C4-2B (cell line): ENCODE measurements at regions not wholly inside any gene's neighbourhood (a gene's known extent, or its start where the extent isn't known, plus 50 kb on each side); places are given as distances from the start of the nearest gene placed in this dataset.

Source experiments
- H3K27ac ChIP-seq: fragments of 450-650 bp; 2 replicates; pipeline ENCODE4 v1.5.1; 2017
- ZFX ChIP-seq: fragments of 450-650 bp; IDR thresholded peaks from 2 replicates; pipeline ENCODE4 v1.6.1; 2017
- TF ChIP-seq, protein P1 (sequence below): fragments of 450-650 bp; conservative IDR thresholded peaks from 2 replicates; pipeline ENCODE4 v1.5.1; 2017; ENCODE audit warnings: mild to moderate bottlenecking

DNA sequence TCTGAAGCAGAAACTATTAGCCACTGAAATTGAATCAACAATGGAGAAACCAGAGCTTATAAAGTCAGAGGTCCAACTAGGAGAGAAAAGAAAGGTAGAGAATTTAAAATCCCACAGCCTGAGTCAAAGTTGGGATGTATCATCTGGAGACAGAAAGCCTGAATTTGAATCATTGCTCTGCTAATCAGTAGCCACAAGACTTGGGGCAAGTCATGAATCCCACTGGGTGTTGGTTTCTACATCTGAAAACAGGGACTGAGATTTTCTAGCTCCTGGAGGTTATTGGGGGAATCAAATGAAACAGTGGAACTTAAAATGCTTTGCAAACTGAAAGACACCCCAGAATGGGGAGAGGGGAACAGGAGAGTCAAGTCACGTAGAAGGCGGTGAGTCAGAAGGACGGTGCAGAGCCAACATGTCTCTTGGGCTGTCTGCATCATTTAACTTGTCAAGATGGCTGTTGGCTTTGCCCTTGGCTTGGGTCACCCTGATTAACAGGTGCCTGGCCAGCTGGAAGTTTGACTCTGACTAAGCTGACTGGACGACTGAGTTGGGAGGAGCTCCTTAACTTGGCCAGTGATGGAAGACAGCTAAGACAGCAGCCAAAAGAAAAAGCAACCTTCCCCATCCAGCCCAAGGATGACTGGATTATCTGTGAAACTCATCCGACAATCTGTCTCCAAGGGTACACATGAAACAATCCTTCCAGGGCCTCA, 60.6 kb upstream of the ADRA1B start:
- H3K27ac ChIP-seq: no peak overlapping the region
- TF ChIP-seq, protein P1, sequence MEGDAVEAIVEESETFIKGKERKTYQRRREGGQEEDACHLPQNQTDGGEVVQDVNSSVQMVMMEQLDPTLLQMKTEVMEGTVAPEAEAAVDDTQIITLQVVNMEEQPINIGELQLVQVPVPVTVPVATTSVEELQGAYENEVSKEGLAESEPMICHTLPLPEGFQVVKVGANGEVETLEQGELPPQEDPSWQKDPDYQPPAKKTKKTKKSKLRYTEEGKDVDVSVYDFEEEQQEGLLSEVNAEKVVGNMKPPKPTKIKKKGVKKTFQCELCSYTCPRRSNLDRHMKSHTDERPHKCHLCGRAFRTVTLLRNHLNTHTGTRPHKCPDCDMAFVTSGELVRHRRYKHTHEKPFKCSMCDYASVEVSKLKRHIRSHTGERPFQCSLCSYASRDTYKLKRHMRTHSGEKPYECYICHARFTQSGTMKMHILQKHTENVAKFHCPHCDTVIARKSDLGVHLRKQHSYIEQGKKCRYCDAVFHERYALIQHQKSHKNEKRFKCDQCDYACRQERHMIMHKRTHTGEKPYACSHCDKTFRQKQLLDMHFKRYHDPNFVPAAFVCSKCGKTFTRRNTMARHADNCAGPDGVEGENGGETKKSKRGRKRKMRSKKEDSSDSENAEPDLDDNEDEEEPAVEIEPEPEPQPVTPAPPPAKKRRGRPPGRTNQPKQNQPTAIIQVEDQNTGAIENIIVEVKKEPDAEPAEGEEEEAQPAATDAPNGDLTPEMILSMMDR: no peak

DNA sequence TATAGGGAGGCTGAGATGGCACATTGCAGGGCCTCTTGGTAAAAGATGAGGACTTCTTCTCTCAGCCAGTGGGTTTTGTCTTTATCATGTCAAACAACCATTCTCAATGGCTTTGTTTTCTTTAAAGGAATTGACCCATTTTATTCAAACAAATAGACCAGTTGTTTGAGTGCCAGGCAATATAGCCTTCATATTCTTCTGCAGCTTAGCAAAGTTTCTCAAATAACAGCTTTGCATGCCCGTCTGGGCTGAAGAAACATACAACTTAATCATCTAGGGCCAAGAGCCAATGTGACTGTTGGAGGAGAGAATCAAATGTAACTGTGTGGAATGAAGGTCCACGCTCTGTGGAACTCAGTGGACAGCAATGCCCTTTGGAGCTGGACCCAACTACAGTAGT, 57.4 kb upstream of the ADRA1B start:
- H3K27ac ChIP-seq: no peak overlapping the region
- no peak for TF ChIP-seq ZFX
- TF ChIP-seq, protein P1: no peak

DNA sequence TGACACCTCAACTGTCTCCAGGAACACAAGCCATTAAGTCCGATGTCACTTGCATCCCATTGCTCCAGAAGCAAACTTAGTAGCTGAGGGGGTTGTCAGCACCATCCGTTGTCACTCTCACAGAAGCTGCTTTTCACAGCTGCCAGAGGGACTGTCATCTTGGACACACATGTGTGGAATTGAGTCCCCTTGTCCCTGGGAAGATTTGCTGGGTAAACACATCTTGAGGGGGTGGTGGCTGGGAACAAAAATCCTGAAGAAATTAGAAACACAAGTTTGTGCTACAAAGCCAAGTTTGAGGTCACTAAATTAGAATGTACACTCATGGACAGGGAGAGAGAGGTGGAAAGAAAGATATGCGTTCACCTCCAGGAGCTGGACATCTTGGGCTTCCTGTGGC, 55.2 kb upstream of the ADRA1B start:
- TF ChIP-seq ZFX: no peak
- TF ChIP-seq, protein P1: no peak
- H3K27ac ChIP-seq: no peak overlapping the region

DNA sequence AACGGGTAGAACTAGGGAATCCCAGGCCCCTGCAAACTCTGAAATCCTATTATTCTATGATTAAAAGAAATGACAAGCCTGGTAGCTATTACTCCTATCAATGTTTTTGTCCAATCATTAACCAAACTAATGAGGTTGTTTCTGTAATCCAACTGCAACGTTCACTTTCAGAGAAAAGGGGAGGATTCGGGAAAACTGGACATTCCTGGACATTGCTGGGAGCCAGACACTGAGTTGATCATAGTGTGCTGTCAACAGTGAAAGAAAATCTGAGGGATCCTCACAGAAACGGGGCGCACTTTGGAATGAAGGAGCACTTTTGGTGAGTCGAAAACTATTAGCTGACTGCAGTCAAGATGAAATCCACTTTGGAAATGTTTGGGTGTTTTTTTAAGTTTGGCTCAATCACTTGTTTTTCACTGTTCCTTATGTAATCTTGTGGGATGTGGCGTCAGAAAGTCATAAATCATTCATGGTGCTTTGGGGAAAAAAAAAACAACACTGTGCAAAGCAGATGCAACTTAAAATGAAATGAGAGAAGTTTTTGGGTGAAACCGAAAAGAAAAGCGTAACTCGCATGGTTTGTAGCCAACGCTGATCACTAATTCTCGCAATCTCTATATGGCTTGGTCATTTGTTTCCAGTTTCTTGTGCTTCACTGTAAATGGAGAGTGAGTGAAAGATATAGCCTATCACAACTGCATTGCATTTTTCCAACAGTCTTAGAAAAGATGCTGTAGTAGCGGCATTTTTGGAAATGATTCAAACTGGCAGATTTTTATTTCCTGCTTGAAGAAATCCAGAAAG, 51.2 kb upstream of the ADRA1B start:
- TF ChIP-seq ZFX: no peak
- TF ChIP-seq, protein P1: no peak
- H3K27ac ChIP-seq: no peak overlapping the region

DNA sequence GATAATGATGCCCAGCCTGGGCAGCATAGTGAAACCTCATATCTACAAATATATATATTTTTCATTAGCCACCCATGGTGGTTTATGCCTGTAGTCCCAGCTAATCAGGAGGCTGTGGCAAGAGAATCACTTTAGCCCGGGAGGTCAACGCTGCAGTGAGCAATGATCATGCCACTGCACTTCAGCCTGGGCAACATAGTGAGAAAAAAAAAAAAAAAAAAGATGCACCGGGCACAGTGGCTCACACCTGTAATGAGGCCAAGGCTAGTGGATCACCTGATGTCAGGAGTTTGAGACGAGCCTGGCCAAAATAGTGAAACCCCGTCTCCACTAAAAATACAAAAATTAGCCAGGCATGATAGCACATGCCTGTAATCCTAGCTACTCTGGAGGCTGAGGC, 50.2 kb upstream of the ADRA1B start:
- no peak overlapping the region for H3K27ac ChIP-seq
- TF ChIP-seq, protein P1: no peak
- no peak for TF ChIP-seq ZFX
